IPS-NIHi11 (cell line): ENCODE measurements at regions not wholly inside any gene's neighbourhood (a gene's known extent, or its start where the extent isn't known, plus 50 kb on each side); places are given as distances from the start of the nearest gene placed in this dataset.

Experiments used
- DNase-seq: peaks from one replicate; pipeline ENCODE4 v3.0.0; 2012; ENCODE audit warnings: mixed read lengths, low spot score

GRCh38 chr5:145246379-145246778 lies 588.8 kb downstream of the PRELID2 start:
- DNase-seq = no peak

GRCh38 chr5:145245354-145245753 lies 589.8 kb downstream of the PRELID2 start:
- peak; percentile 10 for DNase-seq

GRCh38 chr5:145244788-145245187 lies 590.4 kb downstream of the PRELID2 start:
- DNase-seq = no peak

GRCh38 chr5:145244251-145244650 lies 590.9 kb downstream of the PRELID2 start:
- DNase-seq = no peak

GRCh38 chr5:145243016-145243415 lies 592.1 kb downstream of the PRELID2 start:
- no peak for DNase-seq

GRCh38 chr5:145242551-145242950 lies 592.6 kb downstream of the PRELID2 start:
- DNase-seq = no peak

GRCh38 chr5:145237843-145238242 lies 597.3 kb downstream of the PRELID2 start:
- peak; percentile 81 for DNase-seq

- DNase-seq = no peak
Measured at GRCh38 chr5:145236983-145237382, 598.2 kb downstream of the PRELID2 start.

GRCh38 chr5:145236127-145236526 lies 599.0 kb downstream of the PRELID2 start:
- DNase-seq = no peak

GRCh38 chr5:145233461-145233860 lies 601.7 kb downstream of the PRELID2 start:
- DNase-seq = no peak

- DNase-seq = no peak
Measured at GRCh38 chr5:145230781-145231180, 604.4 kb downstream of the PRELID2 start.

GRCh38 chr5:145228564-145228963 lies 606.6 kb downstream of the PRELID2 start:
- no peak for DNase-seq

GRCh38 chr5:145227881-145228280 lies 607.3 kb downstream of the PRELID2 start:
- no peak for DNase-seq

- DNase-seq = no peak
Measured at GRCh38 chr5:145226726-145227125, 608.4 kb downstream of the PRELID2 start.

- no peak for DNase-seq
Measured at GRCh38 chr5:145225529-145225928, 609.6 kb downstream of the PRELID2 start.

GRCh38 chr5:145223582-145223981 lies 611.6 kb downstream of the PRELID2 start:
- no peak for DNase-seq

- DNase-seq = no peak
Measured at GRCh38 chr5:145222622-145223021, 612.5 kb downstream of the PRELID2 start.

GRCh38 chr5:145221416-145221815 lies 613.7 kb downstream of the PRELID2 start:
- DNase-seq = no peak

- no peak for DNase-seq
Measured at GRCh38 chr5:145220481-145220880, 614.7 kb downstream of the PRELID2 start.

GRCh38 chr5:145218982-145219381 lies 616.2 kb downstream of the PRELID2 start:
- no peak for DNase-seq

- no peak for DNase-seq
Measured at GRCh38 chr5:145218019-145218418, 617.1 kb downstream of the PRELID2 start.

- no peak for DNase-seq
Measured at GRCh38 chr5:145210020-145210419, 625.1 kb downstream of the PRELID2 start.

- DNase-seq = no peak
Measured at GRCh38 chr5:145205546-145205945, 629.6 kb downstream of the PRELID2 start.

GRCh38 chr5:145204743-145205142 lies 630.4 kb downstream of the PRELID2 start:
- no peak for DNase-seq

GRCh38 chr5:145203193-145203592 lies 631.9 kb downstream of the PRELID2 start:
- DNase-seq = no peak
